SK-N-MC (cell line): ENCODE measurements at regions not wholly inside any gene's neighbourhood (a gene's known extent, or its start where the extent isn't known, plus 50 kb on each side); places are given as distances from the start of the nearest gene placed in this dataset.
"Not testable (repeated sequence)": the region's sequence is repeated elsewhere in the genome, so short reads cannot be mapped to it uniquely, and the experiment has no call there.

Experiments used
- FOXP2 ChIP-seq: optimal IDR thresholded peaks from 2 replicates; pipeline ENCODE3; 2011; ENCODE audit warnings: mild to moderate bottlenecking, moderate library complexity; ENCODE audit not compliant: insufficient read depth; ENCODE audit errors: extremely low read length, control extremely low read depth
- POLR2AphosphoS5 ChIP-seq: IDR thresholded peaks from 2 replicates; pipeline ENCODE4 v1.6.1; 2012; ENCODE audit warnings: mild to moderate bottlenecking, low read depth, low read length, borderline replicate concordance

DNA sequence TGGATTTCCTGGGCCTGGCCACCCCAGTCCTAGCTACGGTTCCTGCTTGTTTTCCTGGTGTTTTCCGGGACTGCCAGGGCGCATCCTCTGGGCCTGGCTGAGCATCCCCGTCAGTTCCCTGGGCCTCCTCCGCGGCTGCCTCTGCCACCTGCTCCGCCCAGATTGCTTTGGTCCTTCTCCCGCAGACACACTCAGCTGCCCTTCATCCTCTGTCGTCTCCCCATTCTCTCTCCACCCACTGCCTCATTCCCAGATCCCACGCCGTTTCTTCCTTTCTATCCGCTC, 153.2 kb upstream of the NBPF19 start:
- TF ChIP-seq POLR2AphosphoS5, FOXP2: not testable (repeated sequence)
